HG03095 (cell line): ENCODE measurements at regions not wholly inside any gene's neighbourhood (a gene's known extent, or its start where the extent isn't known, plus 50 kb on each side); places are given as distances from the start of the nearest gene placed in this dataset.

Experiments used
- ATAC-seq: cut with Tn5 transposase; IDR thresholded peaks from one replicate; pipeline ENCODE4 v1.9.1; 2021; ENCODE audit warnings: moderate library complexity; ENCODE audit not compliant: unreplicated experiment

DNA sequence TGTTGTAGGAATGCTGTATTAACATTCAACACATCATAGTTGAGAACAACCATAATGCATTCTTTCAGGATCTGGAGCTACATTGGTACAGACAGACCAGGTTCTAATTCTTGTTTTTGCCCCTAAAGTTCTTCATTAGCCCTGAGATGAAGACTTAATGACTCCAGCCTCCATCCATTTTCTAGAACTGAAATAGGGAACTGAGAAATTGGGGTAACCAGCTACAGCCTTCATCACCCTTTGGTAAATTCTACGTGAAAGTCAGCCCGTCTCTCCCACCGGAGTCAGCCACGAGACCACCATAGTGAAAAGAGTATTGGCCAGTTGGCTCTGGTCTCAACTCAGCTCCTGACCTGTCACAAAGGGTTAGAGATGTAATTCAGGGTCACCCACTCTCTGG, 164.0 kb downstream of the NUAK1 start:
- no peak for ATAC-seq

DNA sequence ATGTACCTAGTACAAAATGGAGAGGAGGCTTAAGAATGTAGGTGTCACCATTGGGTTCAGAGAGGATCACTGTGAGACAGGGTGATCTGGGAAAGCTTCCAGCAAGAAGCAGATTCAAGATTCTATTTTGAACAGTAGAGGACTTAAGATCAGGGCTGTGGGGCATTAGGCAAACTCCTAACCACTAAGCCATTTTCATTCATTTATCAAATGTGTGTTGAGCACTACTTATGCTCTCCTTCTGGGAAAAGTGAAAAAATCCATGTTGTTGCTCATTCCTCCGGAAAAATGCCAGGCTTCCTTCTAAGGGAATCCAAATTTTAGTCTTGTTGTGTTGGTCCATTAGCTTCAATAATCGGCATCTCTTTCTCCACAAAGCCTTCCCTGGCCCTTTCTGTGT, 163.4 kb downstream of the NUAK1 start:
- ATAC-seq: no peak

DNA sequence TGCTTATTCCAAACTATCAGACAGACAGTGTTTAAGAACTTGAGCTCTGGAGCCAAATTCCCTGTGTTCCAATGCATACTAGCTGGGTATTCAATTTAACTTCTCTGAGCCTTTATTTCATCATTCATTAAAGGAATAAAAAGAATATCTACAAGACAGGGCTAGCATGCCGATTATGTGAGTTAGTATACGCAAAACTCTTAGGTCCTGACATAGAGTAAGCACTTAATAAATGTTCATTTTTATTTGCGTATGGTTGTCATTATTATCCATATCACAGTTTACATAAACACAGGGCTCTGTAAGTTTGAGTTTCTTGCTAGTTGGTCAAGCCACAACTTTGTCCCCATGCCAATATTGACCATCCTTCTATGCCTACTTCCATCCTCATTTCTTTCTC, 161.5 kb downstream of the NUAK1 start:
- ATAC-seq: no peak

- no peak for ATAC-seq
Observed at GRCh38 chr12:105977652-105978051, 161.1 kb downstream of the NUAK1 start.

- no peak for ATAC-seq
Observed at GRCh38 chr12:105978276-105978675, 160.5 kb downstream of the NUAK1 start.

- no peak for ATAC-seq
Observed at GRCh38 chr12:105978686-105979085, 160.1 kb downstream of the NUAK1 start.

GRCh38 chr12:105980085-105980484, 158.7 kb downstream of the NUAK1 start:
- no peak for ATAC-seq

DNA sequence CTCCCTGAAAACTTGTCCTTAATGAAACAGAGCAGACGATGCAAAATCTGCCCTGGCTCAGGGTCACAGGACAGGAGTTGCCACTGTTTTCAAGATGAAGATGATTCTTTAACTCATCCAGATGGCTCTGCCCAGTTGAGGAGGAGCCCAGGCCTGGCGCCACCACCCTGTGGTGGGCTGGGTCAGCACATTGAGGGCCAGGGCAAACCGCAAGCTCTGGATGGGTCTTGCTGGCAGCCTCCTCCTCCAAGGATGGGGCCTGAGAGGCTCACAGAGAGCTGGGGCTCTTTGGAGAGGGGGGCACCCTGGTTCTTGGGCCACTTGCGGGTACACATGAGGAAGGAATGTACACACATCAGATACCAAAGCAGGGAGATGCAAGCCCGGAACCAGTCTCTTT, 158.2 kb downstream of the NUAK1 start:
- ATAC-seq: no peak

- no peak for ATAC-seq
Observed at GRCh38 chr12:105982022-105982421, 156.7 kb downstream of the NUAK1 start.

- ATAC-seq: no peak
Observed at GRCh38 chr12:105983622-105984320, 155.0 kb downstream of the NUAK1 start.

GRCh38 chr12:105985383-105985782, 153.4 kb downstream of the NUAK1 start:
- no peak for ATAC-seq

DNA sequence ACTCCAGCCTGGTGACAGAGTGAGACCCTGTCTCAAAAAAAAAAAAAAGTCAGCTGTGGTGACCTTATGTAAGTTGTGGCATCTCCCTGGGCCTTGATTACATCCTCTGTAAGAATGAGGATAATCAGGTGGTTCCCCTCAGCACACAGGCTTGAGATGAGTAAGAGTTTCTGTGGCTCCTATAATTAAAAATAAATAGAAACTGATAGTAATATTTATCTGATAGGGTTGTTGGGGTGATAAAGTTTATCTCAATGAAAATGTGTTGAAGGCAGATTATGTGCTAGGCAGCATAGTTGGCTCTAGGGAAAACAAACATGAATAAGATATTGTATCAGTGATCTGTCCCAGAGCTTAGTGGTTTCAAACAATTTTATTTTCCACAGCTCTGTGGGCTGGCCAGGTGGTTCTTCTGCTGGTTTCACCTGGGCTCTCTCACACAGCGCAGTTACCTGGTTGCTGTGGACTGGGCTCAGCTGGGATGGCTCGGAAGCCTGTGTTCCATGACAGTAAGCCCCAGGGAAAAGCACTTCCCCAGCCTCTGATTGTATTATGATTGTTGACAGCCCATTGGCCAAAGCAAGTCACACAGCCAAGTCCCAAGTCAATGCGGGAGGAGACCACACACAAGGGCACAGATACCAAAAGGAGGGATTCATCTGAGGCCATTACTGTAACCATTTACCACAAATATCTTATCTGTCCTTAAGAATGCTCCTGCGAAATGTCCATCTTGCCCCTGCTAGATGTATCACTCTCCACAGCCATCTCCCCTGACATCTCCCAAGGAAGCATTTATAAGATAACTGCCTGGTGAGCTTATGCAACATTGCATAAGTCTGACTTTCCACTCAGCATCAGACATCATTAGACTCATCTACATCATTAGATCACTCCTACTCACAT, 151.7 kb downstream of the NUAK1 start:
- no peak for ATAC-seq

GRCh38 chr12:105987685-105988035, 151.1 kb downstream of the NUAK1 start:
- no peak for ATAC-seq

DNA sequence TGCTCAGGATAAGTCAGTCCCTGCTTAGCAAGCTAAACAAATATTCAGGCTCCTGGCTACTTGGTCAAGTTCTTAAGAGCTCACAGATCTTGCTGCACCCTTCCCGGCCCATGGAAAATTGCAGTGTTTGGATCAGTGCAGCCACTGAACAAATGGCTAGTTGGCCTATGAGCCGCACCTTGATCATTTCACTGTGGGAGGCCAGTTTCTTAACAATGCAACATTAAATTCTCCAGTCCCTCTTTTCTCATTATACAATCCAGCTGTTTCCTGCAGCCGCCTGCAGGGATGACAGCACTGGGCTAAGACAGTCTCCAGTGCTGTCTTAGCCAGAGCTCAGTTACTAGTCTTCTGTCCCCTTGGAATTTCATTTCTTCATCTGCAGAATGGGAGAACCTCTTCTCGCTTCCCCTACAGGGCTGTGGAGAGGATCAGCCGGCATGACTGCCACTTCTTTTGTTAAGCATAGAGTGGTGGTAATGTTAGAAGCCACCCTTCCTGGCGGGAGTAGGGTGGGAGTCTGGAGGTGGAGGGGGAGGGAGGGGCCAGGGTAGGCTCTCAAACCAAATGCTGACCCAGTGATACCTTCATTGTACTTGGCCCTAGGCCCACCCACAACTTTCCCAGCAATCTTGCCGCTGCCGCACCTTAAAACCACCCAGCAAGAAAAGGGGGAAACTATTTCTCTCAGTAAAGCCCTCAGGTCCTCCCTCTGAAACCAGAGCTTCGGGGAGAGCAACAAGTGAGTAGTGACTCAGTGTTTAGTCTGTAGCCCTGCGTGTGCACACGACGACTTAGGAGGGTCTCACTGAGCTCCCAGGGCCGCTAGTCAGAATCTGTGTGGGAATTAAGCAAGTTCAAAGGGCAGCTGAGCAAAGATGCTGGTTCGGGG, 145.7 kb downstream of the NUAK1 start:
- no peak for ATAC-seq

DNA sequence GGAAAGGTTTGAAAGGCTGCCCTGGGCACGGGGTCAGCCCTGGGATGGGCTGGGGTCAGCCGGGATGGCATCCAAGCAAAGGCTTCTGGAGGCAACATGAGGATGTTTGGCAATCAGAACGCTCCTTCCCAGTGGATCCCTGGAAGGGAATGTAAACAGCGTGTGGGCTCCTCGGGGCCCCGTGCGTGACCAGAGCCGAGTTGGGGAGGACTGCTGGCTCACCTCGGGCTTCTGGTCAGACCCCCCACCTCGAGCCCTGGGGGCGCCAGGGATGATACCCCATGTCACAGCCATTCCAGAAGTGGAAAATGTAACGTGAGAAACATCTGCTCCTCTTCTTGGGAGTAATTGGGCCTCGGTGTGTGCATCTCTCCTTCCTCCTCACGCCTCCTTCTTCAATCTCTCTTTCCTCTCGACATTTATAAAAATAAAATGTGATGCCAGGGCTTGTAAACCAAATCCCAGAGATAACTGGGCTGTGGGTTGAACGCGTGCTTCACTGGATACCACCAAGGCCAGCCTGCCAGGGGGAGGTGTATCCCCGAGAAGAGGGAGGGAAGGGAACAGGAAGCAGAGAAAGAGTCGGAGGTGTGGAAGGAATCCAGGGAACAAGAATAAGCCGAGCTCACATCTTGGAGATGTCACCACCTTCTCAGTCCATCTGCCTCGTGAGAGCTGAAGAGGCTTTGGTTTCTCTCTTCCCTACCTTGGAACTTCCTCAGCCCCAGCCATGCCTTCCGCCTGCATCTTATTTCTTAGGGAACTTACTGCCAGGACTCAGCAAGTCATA, 144.8 kb downstream of the NUAK1 start:
- no peak for ATAC-seq

DNA sequence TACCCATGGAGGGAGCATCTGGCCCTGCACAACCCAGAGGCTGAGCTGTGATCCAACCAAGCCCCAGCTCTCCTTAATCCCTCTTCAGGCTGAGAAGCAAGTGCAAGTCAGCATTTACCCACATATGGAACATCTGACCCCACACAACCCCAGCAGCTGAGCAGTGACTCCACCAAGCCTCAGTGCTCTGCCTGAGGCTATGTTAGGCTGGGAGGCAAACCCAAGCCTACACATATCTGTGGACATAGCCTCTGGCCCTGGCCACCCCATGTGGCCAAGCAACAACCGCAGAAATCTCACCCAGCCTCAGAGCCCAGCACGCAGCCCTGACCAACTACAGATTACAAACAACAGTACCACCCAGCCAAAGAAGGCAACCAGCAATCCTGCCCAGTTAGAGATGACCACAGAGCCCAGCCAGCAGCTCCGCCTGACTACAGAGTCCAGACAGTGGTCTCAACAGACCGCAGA, 142.8 kb downstream of the NUAK1 start:
- no peak for ATAC-seq

DNA sequence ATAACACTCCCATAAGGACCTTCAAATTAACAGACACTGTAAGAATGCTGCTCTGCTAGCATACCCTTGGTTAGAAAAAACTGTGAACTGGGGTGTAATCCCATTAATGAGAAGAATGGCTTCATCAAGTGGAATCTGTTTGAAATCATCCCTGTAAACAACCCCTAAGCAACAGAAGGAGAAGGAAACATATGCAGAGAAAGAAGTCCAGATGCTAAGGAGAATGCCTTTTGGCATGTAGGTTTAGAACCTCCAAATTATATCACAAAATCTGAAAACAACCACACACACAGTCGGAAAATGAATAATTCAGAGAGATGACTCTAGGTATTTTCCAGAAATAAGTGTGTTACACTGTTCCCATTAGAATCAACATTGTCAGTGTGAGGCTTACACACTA, 140.2 kb downstream of the NUAK1 start:
- no peak for ATAC-seq

DNA sequence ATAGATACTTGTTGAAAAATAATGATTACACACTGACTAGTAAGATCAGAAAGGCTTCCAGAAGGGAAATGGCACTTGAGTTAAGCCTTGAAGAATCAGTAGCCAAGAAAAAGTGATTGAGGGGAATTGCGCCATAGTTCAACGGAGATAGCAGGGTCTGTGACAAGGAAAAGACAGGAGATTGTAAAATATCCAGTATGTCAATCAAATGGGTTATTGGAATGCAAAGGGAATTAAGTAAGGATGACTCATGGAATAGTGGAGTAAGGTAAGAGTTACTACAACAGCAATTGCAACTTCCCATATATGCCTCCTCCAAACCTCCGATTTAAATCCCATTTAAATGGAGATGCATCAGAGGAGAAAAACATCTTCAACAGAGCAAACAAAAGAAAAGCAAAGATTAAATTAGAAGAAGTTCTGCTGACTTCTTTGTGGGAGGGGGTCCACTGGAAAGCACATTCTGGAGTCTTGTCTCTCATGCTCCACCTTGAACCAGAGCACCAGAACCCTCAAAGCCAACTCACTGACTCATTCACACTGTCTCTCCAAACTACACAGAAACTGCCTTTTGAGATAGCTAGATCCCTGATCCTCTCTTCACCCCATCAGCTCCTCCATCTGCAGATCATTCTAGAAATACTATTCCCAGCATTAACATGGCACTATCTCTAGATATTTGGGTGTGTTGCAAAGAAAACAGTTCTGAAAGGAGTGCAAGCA, 138.2 kb downstream of the NUAK1 start:
- ATAC-seq: no peak

DNA sequence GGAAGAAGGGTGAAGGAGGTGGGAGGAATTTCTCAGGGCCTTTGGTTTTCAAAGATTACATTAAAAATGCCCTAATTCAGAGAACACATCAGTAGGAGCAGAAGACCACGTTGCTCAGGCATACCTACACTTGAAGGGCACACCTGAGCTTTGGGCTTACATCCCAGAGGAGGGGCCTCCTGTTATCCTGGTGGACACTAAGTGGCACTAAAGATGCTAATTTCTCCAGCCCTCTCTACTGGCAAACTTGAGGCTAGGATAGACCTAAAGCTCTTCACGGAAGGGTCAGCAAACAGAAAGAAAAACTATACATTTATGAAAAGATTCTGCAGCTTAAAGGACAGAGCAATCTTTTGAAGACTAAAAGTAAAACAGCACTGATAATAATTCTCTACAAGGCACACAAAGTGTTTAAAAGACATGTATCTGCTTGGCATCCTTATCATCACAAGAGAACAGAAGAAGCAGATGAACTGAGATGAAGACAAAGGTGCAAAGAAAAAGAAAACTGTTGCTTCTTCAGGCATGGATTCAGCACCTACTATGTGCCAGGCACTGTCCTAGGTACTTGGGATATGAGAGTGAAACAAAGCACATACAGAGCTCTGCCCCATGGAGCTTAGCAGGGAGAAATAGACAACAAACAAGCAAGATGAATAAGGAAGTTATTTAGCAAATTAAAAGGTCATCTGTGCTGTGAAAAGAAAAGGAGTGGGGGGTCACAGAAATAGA, 137.5 kb downstream of the NUAK1 start:
- ATAC-seq: no peak
